GM18511 (cell line): ENCODE measurements at regions not wholly inside any gene's neighbourhood (a gene's known extent, or its start where the extent isn't known, plus 50 kb on each side); places are given as distances from the start of the nearest gene placed in this dataset.
"Not testable (repeated sequence)": the region's sequence is repeated elsewhere in the genome, so short reads cannot be mapped to it uniquely, and the experiment has no call there.

ENCODE experiments used
- ATAC-seq: cut with Tn5 transposase; IDR thresholded peaks from one replicate; pipeline ENCODE4 v1.9.1; 2021; ENCODE audit warnings: mild to moderate bottlenecking, moderate library complexity; ENCODE audit not compliant: unreplicated experiment

- not testable (repeated sequence) for ATAC-seq
Measured at GRCh38 chr6:27047725-27048124, 199.8 kb upstream of the PRSS16 start.

DNA sequence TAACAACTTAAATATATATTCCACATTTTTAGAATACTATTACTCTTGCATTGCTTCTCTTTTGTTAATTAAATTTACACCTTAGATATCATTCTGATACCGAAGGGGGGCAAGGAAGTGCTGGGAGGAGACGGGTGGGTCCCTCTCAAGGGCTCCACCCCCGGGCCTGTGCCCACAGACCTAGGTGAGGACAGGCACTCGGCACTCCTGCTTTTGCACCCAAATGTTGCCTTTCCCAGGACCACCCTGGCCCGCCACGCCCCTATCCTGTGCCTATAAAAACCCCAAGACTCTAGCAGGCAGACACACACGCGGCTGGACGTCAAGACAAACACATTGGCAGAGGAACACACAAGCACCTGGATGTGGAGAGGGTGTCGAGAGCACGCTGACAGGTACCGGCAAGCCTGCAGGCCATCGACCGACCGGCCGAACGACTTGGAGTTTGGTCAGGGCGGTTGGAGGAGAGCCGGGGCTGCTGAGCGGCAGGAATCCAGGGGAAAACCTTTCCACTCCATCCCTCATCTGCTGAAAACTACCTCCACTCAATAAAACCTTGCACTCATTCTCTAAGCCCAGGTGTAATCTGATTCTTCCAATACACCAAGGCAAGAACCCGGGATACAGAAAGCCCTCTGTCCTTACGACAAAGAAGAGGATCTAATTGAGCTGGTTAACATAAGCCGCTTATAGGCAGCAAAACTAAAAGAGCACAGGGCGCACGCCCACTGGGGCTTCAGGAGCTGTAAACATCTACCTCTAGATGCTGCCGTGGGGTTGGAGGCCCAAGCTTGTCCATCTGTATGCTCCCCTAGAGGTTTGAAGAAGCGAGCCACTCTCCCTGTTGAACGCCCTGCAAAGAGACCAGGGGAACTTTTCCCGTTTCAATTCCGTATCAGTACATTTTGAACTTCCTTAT, 197.4 kb upstream of the PRSS16 start:
- no peak for ATAC-seq

DNA sequence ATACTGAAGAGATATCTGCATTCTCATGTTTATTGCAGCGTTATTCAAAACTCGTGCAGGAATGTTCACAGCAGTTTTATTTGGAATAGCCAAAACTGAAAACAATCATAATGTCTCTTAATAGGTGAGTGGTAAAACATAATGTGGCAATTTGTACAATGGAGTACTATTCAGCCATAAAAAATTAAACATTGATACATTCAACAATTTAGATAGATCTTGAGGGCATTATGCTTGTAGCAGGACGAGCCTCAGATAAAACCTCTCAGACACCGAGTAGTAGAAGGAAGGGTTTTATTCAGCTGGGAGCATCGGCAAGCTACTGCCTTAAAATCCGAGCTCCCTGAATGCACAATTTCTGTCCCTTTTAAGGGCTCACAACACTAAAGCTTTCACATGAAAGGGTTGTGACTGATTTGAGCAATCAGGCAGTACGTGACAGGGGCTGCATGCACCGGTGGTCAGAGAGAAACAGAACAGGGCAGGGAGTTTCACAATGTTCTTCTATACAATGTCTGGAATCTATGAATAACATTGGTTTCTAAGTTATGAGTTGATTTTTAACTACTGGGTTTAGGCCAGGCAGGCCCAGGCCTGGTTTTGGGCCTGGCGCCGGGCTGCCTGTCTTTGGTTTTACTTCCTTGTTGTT, 195.3 kb upstream of the PRSS16 start:
- ATAC-seq = not testable (repeated sequence)

- no peak for ATAC-seq
Measured at GRCh38 chr6:27052731-27053082, 194.8 kb upstream of the PRSS16 start.

- ATAC-seq = no peak
Measured at GRCh38 chr6:27053738-27054137, 193.8 kb upstream of the PRSS16 start.

DNA sequence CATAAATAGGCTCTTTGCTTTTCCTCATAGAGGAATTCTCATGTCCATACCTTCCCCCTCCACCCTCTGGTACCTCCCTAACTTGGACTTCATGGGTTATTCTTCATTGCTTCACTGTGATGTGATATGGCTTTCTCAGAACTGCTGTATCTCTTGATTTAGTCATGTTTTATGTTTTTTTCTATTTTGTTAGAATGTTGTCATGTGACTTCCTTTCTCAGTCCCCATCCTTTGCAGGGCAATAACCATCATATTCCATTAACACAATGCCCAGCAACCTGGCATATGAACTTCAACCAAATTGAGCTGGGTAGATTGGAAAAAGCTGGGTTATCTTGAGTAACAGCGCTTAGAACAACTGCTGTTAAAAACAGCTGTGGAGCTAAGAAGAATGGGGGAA, 190.9 kb upstream of the PRSS16 start:
- no peak for ATAC-seq

DNA sequence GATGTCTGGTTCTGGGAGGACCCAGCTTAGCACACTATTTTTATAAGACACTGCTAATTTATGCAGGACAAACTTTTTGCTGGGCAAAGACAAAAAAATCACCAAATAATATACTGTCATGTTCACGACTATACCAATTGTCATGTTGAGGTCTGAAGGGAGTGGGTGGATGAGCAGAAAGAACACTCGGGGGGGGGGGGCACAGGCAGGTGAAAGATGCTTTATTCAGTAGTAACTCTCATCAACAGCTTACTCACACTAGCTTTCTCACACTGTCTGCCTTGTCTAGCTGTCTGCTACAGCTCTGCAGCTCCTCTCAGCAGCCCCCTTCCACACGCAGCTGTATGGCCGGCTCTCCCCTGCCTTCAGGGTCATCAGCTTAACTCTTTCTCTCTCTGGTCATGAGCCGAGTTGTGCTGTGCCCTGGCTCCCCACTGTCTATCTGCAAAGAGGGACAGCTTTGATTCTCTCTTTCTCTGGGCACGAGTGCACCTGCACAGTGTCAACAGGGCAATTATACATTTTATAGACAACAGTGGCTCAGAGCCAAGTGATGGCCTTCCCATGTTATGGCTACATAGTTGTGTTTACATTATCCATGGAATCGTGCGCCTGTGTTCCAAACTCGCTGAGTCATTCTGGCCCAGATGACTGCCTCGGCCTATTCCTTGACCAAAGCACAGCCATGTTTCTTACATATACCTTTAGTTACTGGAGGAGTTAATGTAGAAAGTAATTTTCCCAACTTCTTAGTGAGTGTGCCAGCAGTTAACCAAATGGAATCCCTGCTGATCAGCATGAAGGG, 187.7 kb upstream of the PRSS16 start:
- ATAC-seq = no peak

GRCh38 chr6:27061235-27061993, 186.1 kb upstream of the PRSS16 start:
- ATAC-seq = no peak

DNA sequence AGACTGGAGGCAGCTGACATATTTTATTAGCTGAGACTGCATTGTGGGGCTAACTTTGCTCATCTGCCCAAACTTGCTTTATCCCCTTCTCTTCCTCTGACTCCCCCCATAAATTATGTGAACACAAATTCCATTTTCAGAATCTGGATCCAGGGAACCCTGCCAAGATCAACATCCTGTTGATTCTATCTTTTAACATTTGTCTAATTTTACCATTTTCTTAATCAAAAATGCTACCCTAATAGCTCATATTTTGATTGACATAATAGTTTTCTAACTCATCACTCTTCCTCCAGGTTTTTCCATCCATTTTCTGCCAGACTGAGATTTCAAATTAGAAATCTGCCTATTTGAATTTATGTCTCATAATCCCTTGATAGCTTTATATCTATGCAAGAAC, 184.7 kb upstream of the PRSS16 start:
- ATAC-seq = no peak

DNA sequence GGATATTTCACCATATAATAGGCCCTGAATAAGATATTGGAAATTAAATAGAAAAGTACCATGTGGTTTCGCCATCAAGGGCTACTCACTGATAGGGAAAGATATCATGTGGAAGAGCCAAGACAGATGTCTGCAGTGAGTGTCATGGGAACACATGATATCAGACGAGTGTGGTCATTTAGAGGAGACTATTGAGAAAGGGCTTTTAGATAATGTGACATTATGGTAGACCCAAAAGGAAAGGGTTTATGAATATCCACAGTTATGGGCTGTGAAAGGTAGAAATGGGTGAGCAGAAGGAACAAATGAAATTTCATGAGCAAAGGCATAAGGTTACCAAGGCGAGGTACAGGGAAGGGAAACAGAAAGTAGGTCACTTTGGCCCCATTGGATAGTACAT, 182.3 kb upstream of the PRSS16 start:
- ATAC-seq = no peak

DNA sequence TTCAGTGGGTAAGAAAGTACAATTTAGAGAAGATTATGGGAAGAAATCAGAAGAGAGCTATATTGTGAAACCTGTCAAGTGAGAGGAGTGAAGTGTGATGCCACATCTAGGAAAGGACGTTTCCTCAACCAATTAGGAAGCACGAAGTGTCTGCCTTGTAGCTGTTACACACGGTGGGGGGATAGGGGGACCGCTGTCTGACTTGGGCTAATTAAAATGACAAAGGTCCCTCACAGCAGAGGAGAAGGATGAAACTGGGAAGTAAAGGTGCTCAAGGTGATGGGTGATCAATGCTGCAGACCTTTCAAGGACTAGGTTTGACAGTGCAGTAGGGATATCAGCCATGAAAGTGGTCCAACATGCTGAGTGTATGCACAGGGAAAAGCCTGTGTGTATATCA, 181.1 kb upstream of the PRSS16 start:
- no peak for ATAC-seq

- no peak for ATAC-seq
Measured at GRCh38 chr6:27066802-27067201, 180.7 kb upstream of the PRSS16 start.

- no peak for ATAC-seq
Measured at GRCh38 chr6:27073441-27073840, 174.1 kb upstream of the PRSS16 start.

GRCh38 chr6:27076116-27076515, 171.4 kb upstream of the PRSS16 start:
- ATAC-seq = no peak

DNA sequence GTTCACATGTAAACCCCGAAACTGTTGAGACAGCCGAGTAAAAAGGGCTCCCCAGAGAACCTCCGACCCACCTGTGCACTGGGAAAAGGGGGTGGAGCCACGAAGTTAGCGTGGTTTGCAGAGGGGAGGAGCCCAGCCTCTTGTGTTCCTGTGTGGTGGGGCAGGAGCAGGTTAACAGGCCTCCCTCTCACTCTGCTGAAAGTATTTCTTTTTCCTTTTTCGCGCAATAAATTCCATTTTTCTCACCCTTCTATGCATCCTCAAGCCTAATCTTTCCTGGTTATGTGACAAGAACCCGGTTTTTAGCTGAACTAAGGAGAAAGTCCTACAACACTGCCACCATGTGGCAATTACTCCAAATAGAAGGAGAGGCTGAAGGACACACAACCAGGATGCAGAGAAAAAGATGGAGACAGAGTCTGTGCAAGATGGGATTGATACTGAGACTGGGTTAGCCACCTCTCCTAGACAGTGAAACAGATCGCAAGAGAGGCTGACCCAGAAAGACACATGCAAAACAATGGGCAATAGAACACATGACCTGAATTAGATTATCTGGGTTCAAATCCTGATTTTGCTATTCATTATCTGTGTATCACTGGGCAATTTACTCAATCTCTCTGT, 168.7 kb upstream of the PRSS16 start:
- ATAC-seq = peak; percentile 89

GRCh38 chr6:27081188-27081587, 166.3 kb upstream of the PRSS16 start:
- no peak for ATAC-seq

DNA sequence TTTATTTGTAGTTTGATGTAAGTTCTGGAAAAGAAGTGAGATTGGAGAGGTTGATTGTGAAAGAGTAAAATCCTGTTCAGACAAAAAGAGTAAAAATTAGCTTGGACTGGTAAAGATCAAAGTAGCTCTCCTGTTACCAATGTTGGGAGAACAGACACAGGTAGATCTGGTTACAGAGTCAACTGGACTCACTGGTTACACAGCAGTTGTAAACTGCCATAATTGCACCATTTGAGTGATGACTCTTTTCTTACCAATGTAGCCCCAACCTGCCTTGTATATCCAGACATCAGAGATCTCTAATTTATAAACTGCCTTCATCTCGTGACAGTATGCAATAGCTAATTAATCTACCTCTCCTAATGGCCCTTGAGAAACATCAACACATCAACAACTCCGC, 165.6 kb upstream of the PRSS16 start:
- no peak for ATAC-seq

DNA sequence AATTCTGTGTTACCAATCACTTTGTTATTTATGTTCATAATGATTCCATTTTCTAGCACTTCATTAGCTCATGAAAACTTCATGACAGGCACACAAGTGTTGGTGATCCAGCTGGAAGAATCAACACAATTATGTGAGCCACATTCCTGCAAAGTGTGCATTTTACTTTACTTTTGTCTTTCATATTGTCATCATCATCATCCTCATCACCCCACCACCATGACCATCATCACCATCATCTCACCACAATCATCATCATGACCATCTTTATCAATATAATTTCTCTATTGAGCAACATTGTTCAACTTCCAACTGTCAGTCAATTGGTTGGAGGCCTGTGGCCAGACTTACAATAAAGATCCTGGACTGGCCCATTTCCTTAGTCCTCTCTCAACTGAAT, 159.4 kb upstream of the PRSS16 start:
- ATAC-seq = no peak

- peak; percentile 65 for ATAC-seq
Measured at GRCh38 chr6:27091661-27092315, 155.7 kb upstream of the PRSS16 start.

DNA sequence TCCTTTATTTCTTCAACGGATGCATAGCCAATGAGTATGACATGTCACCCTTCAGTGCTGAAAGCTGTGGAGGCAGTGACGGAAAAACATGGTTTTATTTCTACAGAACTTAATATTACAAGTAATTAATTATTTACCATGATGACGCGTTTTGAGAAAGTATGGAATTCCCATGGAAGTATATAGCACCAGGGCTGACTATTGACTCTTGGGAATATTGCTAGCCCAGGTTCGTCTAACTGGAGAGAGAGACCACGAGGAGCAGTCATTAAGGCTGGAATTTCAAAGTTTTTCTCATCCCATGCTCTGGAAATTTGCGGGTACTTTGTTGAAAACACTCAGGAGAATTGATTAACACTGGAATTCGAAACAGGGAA, 155.2 kb upstream of the PRSS16 start:
- ATAC-seq = no peak
